Activated CD4-positive, alpha-beta T cell treated with anti-CD3 and anti-CD28 coated beads, Interleukin-2, Interleukin-6, amounts not matched to agents 100 ng/mL and 50 ng/mL, durations not matched to agents 16 hours and 8 hours (primary cell): ENCODE measurements at regions not wholly inside any gene's neighbourhood (a gene's known extent, or its start where the extent isn't known, plus 50 kb on each side); places are given as distances from the start of the nearest gene placed in this dataset.

Experiments
- DNase-seq: peaks from one replicate; pipeline ENCODE4 v3.0.0-alpha.2; 2020

DNA sequence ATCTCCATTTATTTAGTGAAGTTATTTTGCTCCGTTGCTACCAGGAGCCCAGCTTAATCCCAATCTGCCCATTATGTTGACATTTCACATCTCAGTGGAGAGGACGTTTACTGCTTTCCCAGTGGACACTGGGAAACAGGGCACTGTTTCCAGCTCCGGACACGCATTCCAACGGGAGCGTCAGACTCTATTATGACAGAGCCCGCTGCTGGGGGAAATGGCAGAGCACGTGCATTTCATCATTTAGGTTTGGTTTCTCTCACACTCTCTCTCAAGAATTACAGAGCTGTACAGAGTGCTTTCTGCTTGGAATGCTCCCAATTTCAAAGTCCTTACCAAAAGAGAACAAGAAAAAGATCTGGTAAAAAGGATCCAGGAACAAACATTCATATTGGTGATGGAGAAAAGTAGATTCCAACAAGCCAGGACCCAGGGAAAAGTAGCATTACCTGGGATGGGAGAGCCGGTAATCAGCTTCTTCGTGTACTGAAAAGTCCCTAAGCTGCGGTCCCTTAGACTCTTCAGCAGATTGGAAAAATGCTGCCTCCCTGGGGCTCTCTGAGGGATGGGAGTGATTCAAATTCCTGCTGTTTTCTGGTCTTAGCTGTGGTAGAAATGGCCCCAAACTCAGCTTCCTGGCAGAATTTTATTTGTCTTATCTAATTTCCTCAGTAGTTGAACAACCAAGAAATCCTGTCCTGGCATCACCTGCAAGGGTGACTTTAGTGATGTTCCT, 136.0 kb upstream of the THBS1 start:
- DNase-seq, result no peak

DNA sequence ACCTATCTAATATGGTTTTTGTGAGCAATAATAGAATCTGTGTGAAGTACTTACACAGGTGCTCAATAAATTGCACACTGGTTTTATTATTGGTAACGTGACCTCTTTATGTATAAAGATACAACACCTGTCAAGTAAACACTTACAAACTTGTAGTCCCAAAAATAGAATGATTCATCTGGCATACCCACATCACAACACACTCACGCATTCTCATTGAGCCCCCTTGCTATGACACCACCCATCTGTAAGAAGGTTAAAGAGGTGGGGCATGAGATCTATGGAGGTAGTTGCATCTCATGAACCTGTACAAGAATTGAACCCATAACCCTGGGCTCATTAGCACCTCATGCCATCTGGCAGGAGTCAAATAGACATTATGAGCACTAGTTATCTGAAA, 134.9 kb upstream of the THBS1 start:
- DNase-seq, result no peak

DNA sequence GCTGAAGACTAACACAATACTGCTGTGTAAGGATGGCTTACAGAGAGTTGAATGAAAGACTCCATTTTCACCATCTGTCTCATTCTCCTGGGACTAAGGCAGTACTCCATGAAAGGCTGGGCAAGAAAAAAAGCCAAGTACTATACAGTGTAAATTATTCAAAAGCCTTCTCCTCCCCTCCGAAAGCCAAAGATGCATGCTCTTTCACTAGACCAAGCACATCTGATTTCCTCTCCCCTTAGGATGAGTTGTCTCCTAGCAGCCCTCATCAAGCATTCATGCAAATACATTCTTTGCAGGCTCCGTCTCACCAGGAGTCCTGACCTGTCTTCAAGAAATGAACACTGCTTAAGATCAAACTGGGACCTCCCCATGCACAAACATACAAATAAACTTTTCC, 133.5 kb upstream of the THBS1 start:
- DNase-seq, result no peak

DNA sequence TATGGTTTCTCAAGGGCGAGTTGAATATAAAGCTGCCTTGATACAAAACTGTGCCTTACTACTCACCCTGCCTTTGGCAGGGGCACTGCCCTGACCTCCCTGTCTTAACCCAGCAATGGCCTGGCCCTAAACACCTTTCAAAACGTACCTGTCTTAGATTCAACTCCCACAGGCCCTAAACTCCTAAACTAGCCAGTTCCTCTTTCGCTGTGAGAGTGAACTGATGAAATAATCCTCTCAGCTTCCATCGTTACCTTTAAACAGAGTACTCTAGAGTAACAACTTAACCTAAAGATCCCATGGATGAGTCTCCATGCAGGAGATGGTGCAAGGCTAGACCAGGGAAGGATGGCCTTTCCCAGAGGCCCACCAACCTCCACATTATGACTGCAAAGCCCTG, 133.0 kb upstream of the THBS1 start:
- DNase-seq, result no peak

DNA sequence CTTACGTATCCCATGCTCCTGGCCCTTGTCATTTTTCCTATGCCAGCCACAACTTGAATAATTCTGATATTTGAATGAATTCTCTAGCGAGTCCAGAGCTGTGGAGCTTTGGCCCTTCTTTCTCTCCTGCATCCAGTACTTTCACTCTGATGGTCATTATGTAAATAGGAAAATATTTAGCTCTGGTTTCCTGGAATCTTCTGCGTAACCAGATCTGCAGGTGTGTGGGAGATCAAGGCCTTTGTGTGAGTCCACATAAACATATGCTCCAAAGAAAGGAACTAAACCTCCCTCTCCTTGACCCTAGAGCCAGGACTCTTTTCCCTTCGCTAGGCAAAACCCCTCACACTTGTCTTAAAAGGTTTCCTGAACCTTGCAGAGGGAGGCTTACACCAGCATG, 132.5 kb upstream of the THBS1 start:
- DNase-seq, result no peak

DNA sequence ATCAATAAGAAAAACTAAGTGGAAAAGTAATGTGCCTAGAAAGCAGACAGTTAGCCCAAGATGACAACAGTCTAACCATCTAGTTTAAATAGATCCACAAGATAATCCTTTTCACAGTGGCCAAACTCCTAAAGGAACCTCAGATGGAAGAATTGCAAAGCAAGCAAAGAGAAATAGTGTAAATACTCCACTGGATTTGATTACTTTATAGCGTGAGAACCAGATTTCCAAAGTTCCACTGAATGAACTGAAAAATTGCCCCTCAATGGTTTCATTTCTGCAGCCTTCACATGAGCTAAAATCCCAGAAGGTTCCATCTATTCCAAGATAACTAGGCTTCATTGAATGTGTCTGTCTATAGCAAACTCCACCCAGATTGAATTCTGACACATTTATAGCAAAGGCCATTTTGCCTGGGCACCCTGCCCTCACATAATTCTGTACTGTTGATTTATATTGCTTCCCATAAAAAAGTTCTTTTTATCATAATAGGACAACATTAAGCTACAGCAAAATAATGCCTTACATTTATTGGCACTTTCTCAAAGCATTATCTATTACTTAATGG, 129.7 kb upstream of the THBS1 start:
- no peak for DNase-seq

DNA sequence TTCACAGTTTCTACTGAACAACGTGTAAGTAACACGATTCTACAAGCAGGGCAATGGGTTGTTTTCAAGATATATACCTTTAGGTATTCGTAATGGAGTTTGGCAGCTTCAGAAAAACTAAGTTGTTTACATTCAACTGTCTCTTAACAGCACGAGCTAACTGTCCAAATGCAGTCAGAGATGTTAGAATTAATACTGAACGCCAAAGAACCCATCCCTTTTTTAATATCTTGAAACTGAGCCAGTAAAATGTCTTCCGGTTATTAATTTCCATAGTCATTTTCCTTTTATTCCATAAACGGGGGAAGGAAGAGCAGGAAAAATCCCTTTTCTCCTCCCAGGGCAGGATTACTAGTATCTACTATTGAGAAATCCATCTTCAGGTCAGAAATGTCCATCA, 129.0 kb upstream of the THBS1 start:
- DNase-seq, result no peak

DNA sequence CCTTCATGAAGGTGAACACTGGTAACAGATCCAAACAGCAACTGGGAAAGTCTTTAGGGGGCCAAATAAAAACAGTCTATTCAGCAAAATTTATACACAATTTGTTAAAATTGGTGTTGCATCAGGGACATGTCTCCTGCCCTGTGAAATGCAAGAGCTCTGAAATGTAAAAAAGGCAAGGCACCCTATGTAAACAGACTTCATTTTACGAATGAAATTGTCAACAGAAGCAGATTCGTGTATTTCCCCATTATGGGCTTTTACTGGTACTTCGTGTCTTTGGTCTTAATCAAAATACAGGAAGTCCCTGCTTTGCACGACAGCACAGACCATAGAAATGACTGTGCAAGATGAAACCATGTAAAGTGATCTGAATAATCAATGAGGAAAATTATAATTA, 127.3 kb upstream of the THBS1 start:
- peak; percentile 53 for DNase-seq

DNA sequence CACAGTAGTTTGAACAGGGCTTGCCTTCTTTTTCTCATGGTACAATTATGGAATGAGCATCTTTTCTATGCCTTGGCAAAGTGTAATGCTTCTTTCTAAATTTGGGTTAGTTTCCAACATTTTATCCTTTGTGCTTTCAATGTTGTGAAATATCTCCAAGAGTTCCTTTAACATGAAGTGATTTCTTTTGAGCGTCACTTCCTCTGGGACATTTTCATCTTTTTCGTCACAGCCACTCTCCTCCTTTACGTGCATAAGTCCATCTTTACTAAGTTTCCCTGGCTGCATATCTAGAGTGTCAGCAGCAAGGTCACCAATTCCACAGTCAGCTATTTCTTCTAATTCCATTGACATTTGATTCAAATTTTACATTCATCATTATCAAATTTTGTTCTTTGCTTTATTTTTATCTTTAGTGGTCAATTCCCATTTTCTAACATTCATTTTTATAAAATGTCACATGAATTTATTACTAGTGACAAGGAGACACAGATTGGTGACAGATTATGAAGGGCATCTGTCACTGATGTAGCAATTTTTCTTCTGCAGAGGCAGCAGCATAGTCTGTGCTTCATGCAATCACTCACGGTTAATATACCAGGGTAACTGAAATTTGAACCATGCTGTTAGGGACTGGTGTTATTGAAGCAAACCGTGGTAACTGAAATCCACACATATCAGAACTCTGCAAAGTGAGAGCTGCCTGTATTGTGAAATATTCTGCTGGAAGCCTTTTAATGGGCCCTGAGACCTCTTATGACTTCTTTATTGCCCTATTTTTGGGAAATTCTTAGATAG, 126.5 kb upstream of the THBS1 start:
- DNase-seq, result no peak

DNA sequence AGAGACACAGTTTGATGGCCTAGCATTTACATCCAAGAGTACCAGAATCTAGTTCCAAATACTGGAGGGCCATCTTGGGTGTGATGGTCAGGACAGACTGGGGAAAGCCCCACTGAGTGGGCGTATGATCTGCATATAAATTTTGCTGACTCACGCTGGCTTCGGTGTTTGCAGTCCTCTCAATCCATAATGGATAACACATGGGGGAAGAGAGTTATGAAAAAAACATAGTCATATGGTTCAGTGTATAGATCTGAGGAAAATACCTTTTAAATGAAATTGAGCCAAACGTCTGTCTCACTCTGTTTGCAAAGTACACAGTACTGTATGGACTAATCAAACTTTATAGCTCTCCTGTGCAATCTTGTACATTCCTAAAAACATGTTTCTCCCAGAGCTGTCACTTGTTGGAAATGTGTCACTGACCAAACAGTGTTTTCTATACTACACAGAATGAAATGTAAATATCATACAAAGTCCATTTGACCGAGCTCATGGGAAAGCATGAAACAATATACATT, 125.3 kb upstream of the THBS1 start:
- DNase-seq, result no peak

DNA sequence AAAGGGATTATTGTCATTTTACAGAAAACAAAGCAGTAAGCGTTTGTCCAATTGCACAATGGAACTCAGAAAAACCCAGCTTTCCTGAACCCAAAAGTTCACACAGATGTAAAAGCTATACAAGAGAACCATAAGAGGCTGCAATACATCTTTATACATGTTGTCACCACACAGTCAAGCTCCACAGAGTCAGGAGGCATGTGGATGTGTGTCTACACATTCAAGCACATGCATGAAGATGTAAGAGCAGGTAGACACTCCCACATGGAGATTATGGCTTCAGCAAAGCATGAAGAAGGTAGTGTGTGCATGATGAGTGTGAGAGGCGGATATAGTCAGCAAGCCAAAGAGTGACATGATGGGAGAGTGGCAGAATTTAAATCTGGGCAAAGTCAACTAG, 124.7 kb upstream of the THBS1 start:
- DNase-seq, result no peak

DNA sequence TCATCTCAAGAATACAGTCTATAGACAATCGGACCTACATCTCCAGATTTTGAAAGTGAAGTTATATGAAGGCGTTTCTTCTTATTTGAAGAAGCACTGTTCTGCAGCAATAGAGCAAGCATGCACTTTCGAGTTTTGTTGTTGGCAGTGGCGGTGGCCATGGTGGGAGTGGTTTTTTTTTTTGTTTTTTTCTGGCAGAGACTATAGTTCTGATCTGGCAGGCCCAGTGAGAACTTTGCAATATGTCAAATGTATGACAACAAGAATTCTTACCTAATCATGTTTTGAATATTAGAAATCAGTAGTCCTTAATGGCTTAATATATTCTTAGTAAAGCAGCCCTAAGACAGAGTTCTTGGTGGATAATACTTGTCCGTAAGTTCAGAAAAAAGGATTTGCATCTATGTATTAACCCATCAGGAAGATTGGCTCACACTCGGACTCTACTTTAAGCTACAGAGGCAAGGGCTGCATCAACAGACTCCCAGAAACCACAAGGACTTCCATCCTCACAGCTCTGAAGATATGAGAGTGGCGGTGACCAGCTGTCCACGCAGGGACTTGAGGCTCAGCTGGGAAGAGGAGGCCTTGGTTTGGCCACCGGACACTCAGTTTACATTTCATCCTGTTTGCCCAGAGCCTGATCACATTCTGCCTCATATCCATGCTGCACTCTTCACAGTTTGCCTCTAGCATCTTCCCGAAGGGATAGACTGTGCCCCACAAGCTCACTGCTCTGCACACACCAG, 124.1 kb upstream of the THBS1 start:
- no peak for DNase-seq

DNA sequence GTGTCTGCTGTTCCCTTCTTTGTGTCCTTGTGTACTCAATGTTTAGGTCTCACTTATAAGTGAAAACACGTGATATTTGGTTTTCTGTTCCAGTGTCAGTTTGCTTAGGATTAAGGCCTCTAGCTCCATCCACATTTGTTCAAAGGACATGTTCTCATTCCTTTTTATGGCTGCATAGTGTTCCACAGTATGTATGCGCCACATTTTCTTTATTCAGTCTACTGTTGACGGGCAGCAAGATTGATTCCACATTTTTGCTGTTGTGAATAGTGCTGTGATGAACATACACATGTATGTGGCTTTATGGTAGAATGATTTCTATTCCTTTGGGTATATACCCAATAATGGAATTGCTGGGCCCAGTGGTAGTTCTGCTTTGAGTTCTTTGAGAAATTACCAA, 122.7 kb upstream of the THBS1 start:
- no peak for DNase-seq

DNA sequence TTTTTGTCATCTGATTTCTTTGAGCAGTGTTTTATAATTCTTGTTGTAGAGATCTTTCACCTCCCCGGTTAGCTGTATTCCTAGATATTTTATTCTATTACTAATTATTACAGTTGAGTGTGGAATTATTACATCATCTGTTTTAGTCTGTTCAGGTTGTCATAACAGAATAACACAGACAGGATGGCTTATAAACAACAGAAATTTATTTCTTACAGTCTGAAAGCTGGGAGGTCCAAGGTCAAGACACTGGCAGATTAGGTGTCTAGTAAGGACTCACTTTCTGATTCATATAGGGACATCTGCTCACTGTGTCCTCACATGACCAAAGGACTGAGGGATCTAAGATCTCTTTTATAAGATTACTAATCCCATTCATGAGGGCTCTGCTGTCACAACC, 121.3 kb upstream of the THBS1 start:
- no peak for DNase-seq

DNA sequence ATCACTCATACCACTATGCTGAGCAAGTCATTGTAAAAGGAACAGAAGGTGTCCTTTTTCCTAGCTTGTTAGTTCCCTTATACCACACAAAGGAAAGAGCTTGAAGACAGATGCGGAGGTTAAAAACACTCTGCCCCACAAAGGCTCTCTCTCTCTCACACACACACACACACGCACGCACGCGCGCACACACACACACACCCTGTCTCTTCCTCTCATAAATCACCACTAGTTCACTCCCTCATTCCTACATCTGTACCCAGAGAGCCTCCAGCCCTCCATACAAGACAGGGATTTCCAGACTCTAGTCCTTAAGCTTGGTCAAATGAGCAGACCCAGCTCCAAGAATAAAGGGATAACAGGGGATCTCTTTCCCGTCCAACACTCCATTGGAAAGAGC, 120.1 kb upstream of the THBS1 start:
- no peak for DNase-seq

DNA sequence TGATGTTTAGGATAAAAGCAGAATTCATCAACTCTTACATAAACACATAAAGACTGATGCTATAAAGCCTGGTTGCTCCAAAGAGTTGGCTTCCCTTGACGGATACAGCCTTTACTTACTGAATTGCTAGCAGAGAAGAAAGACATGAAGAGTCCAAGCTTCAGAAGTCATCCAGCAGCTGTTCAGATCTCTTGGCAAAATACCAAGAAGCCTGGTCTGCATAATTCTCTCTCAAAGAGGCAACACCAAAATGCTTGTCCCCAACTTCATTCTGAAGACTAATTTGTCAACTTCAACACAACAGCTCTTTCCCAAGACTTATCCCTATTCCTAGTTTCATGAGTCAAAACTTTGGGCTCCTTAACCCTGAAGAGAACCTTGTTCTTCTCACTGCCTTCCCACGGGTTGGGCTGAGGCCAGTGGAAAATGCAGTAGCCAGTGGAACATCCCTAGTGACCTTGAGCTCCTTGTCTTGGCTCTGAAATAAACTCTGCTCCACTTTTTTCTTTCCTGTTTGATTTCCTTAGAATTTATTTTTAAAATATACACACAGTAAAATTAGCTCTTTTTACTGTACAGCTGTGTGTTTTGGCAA, 119.2 kb upstream of the THBS1 start:
- DNase-seq, result no peak

DNA sequence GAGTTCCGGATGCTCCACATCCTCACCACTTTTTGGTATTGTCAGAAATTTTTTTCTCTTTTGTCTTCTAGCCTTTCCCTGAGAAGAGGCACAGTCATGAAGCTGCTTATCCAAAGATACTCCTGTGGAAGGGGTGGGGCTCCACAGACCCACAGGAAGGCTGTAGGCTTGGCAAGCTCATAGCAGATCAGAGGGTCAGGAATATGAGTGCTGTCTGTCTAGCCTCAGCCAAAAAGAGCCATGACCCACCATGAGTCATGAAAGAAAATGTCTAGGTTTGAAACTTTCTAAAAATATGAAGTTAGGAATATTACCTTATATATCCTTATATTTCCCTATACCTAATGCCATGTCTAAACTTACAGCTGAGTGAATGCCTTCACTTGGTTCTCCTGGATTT, 118.2 kb upstream of the THBS1 start:
- no peak for DNase-seq

DNA sequence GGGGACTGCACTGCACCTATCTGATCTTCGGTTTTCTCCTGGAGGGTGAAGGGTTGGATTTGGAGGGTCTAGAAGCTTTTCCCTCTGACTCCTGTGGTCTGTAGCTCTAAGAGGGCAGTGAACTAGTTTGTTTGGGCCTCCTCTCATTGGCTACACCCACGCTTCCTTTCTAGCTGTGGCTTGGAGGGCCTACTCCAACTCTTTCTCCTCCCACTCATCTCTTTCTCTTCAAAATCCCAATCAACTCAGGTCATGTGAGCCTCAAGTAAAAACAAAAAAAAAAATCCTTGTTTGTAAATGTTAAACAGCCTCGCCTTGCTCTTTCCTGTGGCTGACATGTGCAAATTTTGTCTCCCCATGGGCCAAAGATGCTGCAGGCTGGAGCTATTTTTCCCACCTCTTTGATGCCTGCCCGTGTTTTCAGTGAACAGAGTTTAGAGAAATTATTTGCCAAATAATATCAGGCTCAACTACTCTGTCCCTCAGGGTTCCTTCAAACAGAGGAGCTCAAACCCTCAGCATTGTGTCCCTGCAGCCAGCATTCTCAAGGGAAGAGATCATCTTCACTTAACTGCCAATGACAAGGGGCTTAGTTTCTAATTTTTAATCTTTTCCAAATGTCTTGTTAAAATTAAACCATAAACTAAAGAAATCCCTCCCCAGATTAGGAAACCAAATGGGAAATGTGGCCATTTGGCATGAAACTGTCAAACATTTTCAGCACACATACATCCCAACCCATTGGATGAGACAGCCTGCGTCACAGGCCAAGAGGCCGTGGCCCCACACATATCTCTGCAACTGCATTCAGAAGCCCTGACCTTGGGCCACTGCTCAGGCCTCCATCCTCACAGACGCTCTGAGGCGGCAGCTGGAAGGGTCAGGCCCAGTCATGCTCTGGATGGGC, 114.8 kb upstream of the THBS1 start:
- DNase-seq, result no peak

DNA sequence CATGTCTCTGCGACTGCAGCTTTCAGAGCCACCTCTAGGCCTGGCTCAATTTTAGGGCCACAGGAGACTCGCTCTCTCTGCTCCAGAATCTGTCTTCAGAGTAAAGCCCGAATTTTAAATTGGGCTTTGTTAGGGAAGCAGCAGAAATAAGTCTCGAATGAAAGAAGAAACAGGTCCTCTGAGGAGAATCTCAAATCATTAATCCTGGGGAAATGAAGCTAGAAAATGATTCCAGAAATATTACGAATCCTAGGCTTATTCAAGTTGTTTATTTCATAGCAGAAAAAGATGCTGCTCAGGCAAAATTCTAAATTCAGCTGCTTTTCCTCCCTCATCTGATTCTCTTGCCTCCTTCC, 114.2 kb upstream of the THBS1 start:
- no peak for DNase-seq

DNA sequence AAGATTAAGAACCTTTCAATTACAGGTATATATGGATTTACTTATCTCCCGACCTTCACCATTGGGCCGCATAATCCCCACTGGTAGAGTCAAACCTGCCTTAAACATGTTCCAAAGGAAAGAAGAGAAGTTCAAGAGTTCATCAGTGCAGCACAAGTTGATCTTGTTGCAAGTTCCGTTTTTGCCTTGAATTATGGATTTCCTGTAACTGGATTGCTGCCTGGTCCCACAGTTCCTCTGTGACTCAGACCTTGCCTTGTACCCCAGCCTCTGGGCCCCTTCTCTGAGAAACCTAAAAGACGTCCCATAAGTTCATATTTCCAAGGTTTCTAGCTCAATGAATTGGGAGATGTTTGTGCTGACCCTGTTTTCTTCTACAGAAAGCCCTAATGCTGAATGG, 112.5 kb upstream of the THBS1 start:
- no peak for DNase-seq

DNA sequence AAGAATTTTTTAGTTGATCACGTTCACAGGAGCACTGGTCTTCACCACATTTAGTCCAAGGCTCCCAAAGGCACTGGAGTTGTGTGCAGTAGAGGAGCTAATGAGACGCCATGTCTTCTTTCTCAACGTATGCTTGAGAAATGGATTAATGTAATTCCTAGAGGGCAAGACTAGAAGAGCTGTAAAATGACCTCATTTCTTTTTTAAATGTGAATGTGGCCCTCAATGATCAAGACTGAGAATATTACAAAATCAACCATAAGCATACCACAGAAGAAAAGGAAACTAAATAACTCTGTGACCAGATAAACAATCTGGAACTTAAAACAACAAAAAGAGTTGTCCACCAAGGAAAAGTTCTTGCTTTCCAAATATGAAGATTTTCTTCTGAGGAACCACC, 112.1 kb upstream of the THBS1 start:
- no peak for DNase-seq
